ENCODE measurements at regions not wholly inside any gene's neighbourhood (a gene's known extent, or its start where the extent isn't known, plus 50 kb on each side); places are given as distances from the start of the nearest gene placed in this dataset.

DNA sequence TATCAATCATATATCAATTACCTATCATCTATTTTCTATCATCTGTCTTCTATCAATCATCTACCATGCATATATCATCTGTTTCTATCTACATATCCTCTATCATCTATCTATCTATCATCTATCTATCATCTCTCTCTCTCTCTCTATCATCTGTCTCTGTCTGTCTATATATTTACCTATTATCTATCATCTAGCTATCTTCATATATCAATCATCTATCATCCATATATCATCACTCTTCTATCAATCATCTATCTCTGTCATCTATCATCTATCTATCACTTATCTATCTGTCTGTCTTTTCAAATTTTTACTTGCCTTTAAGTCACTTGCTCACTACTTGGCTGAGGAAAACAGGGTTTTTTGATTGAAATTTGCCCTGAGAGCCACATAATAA lies 592.3 kb downstream of the DCDC2C start:
- BruUV-seq (replicated peaks): no TSS peak
- intact Hi-C loops (cut with micrococcal nuclease): no loop called here
- Mint-ChIP-seq H3K36me3 (ENCODE audit: insufficient read depth, unreplicated experiment) (no peaks in the 10 kb centered on the region), H3K9me3 (ENCODE audit: unreplicated experiment) (no peaks in the 10 kb centered on the region), H3K27ac (ENCODE audit: low read depth, unreplicated experiment) (no peak overlapping the region), H3K4me1 (ENCODE audit: insufficient read depth, unreplicated experiment) (no peaks in the 10 kb centered on the region), H3K27me3 (ENCODE audit: insufficient read depth, unreplicated experiment) (no peaks in the 10 kb centered on the region), H3K4me3 (ENCODE audit: unreplicated experiment) (no peak overlapping the region)
- TF ChIP-seq, protein P1, sequence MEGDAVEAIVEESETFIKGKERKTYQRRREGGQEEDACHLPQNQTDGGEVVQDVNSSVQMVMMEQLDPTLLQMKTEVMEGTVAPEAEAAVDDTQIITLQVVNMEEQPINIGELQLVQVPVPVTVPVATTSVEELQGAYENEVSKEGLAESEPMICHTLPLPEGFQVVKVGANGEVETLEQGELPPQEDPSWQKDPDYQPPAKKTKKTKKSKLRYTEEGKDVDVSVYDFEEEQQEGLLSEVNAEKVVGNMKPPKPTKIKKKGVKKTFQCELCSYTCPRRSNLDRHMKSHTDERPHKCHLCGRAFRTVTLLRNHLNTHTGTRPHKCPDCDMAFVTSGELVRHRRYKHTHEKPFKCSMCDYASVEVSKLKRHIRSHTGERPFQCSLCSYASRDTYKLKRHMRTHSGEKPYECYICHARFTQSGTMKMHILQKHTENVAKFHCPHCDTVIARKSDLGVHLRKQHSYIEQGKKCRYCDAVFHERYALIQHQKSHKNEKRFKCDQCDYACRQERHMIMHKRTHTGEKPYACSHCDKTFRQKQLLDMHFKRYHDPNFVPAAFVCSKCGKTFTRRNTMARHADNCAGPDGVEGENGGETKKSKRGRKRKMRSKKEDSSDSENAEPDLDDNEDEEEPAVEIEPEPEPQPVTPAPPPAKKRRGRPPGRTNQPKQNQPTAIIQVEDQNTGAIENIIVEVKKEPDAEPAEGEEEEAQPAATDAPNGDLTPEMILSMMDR (IDR thresholded peaks at IDR 0.05; ENCODE audit: unreplicated experiment): no peak
- POLR2A ChIA-PET: no interaction called here
- no peak for DNase-seq (ENCODE audit: unreplicated experiment)
- CTCF ChIA-PET: interaction anchor here (0.8 kb wide), 1 partner anchor 456 kb away, joined by 3 read pairs; no protein-coding TSS in a partner anchor

DNA sequence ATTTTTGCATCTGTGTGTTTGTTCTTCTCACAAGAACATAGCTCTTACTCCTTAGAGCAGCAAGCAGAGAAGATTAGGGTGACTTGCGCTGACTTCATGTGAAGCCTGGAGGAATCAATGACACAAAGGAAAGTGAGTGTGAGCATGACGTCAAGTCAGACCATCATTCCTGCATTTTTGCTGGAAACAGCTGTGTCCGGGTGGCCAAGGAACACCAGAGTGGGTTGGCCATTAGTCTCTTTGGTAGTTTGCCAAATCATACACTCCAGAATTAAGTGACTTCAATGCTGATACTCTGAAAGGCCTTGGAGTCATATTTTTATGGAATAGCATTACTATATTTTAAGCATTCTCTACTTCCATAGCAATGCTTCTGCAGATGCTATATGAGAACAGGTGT lies 597.2 kb downstream of the DCDC2C start:
- no peaks in the 10 kb centered on the region for H3K9me3 Mint-ChIP-seq (ENCODE audit: unreplicated experiment)
- H3K4me1 Mint-ChIP-seq (ENCODE audit: insufficient read depth, unreplicated experiment): no peaks in the 10 kb centered on the region
- TF ChIP-seq, protein P1 (IDR thresholded peaks at IDR 0.05; ENCODE audit: unreplicated experiment): no peak
- no peak overlapping the region for H3K27ac Mint-ChIP-seq (ENCODE audit: low read depth, unreplicated experiment)
- H3K36me3 Mint-ChIP-seq (ENCODE audit: insufficient read depth, unreplicated experiment): no peaks in the 10 kb centered on the region
- ChIA-PET CTCF (no interaction called here), POLR2A (no interaction called here)
- DNase-seq (ENCODE audit: unreplicated experiment): no peak
- no peak overlapping the region for H3K4me3 Mint-ChIP-seq (ENCODE audit: unreplicated experiment)
- H3K27me3 Mint-ChIP-seq (ENCODE audit: insufficient read depth, unreplicated experiment): no peaks in the 10 kb centered on the region
- BruUV-seq (replicated peaks): no TSS peak
- intact Hi-C loops (cut with micrococcal nuclease): no loop called here

DNA sequence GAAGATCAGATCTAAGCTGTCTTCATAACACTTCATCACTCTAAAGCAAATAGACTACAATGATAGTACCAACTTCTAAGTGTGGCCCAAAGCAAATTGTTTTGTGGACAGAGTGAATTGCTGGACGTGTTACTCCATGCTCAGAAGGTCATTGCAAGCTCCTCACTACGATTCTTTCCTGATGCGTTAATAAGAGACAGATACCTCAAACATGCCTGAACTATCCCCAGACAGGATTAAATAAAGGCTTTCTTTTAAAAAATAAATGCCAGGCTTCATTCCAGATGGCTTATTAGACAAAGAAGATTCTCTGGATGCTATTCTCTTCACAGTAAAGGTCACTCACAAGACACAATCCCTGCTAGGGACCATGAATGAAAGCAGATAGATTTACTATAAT lies 621.2 kb downstream of the DCDC2C start:
- H3K27me3 Mint-ChIP-seq (ENCODE audit: insufficient read depth, unreplicated experiment): no peaks in the 10 kb centered on the region
- POLR2A ChIA-PET: interaction anchor here (0.8 kb wide), 1 partner anchor 9 kb away, joined by 3 read pairs; no protein-coding TSS in a partner anchor
- BruUV-seq (replicated peaks): no TSS peak

DNA sequence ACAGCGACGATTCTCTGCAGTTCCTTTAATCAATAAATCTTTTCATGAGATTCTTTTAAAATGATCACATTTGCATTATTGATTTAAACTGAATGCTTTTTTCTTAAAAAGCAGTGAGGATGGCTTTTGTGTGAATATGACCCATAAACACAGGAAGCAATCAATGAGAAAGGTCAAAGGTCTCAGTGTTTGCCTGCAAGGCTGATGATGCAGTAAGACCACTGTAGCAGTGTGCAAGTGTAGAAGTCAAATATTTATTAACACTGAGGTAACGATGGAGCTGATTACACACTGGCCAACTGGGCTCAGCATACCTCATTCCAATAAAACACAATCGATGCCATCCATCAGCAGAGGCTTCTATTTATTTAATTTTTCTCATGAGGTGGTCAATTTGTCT lies 633.5 kb downstream of the DCDC2C start:
- no peaks in the 10 kb centered on the region for H3K36me3 Mint-ChIP-seq (ENCODE audit: insufficient read depth, unreplicated experiment)
- no peaks in the 10 kb centered on the region for H3K27me3 Mint-ChIP-seq (ENCODE audit: insufficient read depth, unreplicated experiment)
- H3K9me3 Mint-ChIP-seq (ENCODE audit: unreplicated experiment): no peaks in the 10 kb centered on the region
- no TSS peak for BruUV-seq (replicated peaks)
- no peak overlapping the region for H3K4me3 Mint-ChIP-seq (ENCODE audit: unreplicated experiment)
- CTCF ChIA-PET: no interaction called here
- intact Hi-C loops (cut with micrococcal nuclease): no loop called here
- POLR2A ChIA-PET: no interaction called here
- TF ChIP-seq, protein P1 (IDR thresholded peaks at IDR 0.05; ENCODE audit: unreplicated experiment): no peak
- H3K27ac Mint-ChIP-seq (ENCODE audit: low read depth, unreplicated experiment): no peak overlapping the region
- DNase-seq (ENCODE audit: unreplicated experiment): no peak
- H3K4me1 Mint-ChIP-seq (ENCODE audit: insufficient read depth, unreplicated experiment): peaks cover 6% of the 10 kb centered on the region

More for the DNA sequence above, 621.2 kb downstream of the DCDC2C start:
- no peak for DNase-seq (ENCODE audit: unreplicated experiment)
- H3K4me1 Mint-ChIP-seq (ENCODE audit: insufficient read depth, unreplicated experiment): no peaks in the 10 kb centered on the region
- TF ChIP-seq, protein P1 (IDR thresholded peaks at IDR 0.05; ENCODE audit: unreplicated experiment): no peak
- CTCF ChIA-PET: no interaction called here
- intact Hi-C loops (cut with micrococcal nuclease): no loop called here
- no peaks in the 10 kb centered on the region for H3K9me3 Mint-ChIP-seq (ENCODE audit: unreplicated experiment)
- H3K36me3 Mint-ChIP-seq (ENCODE audit: insufficient read depth, unreplicated experiment): no peaks in the 10 kb centered on the region
- no peak overlapping the region for H3K27ac Mint-ChIP-seq (ENCODE audit: low read depth, unreplicated experiment)
- H3K4me3 Mint-ChIP-seq (ENCODE audit: unreplicated experiment): no peak overlapping the region
